DMS153 (cell line): ENCODE measurements at regions not wholly inside any gene's neighbourhood (a gene's known extent, or its start where the extent isn't known, plus 50 kb on each side); places are given as distances from the start of the nearest gene placed in this dataset.
A peak's percentile ranks its signal among the peaks of the same experiment; 100 is the strongest.
"Not testable (repeated sequence)": the region's sequence is repeated elsewhere in the genome, so short reads cannot be mapped to it uniquely, and the experiment has no call there.

Experiments used
- DNase-seq: peaks from one replicate; lab custom pipeline; 2025; lab: John Stamatoyannopoulos, UW

DNA sequence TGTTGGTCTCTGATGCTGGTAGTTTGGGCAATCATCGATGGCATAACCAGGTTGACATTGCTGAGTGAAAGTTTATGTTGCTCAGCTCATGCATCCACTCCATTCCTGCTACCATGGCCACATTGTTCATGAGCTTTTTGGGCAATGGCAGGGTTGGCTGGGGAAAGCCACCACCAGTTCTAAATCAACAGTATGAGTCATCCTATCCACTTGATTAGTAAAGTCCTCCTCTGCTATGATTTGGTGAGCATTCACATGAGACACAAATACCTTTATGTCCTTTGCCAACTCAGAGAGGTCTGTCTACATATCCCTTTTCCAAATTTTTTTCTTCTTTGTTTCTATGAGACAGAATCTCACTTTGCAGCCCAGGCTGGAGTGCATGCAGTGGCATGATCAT is 129.7 kb upstream of the FBN2 start:
- DNase-seq = no peak

GRCh38 chr5:128668921-128669320 is 130.9 kb upstream of the FBN2 start:
- no peak for DNase-seq

DNA sequence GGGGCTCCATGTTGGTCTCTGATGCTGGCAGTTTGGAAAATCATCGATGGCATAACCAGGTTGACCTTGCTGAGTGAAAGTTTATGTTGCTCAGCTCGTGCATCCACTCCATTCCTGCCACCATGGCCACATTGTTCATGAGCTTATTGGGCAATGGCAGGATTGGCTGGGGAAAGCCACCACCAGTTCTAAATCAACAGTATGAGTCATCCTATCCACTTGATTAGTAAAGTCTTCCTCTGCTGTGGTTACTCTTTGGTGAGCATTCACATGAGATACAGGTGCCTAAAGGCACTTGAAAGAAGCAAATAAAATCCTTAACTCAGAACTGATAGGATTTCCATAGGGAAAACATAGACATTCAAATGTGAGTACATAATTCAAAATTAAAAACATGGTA is 131.8 kb upstream of the FBN2 start:
- peak; percentile 1 for DNase-seq

DNA sequence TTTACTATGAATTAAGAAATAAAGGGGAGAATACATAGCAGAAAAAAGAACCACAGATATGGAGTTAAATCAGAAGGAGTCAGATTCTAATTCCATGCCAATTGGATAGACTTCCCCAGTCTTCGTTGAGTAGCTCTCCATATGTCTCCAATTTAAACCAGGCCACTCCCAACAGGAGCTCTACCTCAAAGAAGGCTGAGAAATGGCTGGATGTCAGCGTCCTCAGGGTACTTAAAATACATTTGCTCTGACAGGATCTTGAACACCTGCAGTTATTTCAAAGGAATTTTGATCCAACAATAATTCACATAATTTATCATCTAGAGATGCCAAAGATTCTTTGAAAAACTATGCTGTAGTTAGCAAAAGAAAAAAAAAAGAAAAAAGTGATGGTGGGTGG is 133.9 kb upstream of the FBN2 start:
- DNase-seq = no peak

DNA sequence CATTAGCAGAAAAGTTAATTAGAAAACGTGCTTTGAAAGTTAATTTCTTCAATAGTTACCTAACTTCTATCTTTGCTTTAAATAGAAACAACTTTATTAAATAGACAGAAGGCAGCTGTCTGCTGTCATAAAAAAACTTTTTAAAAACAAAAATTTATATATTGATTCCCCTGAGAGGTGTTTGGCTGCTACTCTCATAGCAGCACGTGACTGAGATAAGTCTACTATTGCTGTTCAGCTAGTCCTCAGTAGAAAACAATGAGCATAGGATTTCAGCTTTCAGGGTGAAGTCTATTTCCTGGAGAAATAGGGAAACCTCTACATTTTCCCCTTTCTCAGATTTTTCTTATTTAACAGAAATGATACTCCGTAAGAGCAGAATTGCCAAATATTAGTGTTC is 135.0 kb upstream of the FBN2 start:
- DNase-seq = no peak

DNA sequence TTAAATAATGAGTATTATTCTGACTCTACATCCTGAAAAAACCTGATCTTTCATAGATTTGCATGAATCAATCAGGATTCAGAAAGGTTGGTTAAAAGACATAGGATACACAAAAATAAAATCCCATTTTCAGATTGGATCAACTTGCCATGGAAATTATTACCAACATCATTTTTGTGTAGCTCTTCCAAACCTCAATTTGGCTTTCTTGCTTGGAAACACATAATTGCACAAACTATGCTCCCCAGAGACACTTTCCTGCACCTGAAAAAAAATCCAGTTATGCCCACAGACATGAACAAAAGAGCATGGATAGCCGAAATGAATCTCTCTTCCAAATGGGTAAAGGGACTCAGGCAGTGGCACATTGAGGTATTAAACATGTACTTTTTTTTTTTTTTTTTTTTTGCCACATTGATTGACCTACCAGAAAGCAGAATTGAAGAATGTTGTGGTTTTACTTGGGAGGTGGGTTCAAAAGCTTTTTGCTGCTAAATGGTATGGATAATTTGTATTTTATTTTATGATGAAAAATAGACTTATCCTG is 135.4 kb upstream of the FBN2 start:
- DNase-seq = no peak

DNA sequence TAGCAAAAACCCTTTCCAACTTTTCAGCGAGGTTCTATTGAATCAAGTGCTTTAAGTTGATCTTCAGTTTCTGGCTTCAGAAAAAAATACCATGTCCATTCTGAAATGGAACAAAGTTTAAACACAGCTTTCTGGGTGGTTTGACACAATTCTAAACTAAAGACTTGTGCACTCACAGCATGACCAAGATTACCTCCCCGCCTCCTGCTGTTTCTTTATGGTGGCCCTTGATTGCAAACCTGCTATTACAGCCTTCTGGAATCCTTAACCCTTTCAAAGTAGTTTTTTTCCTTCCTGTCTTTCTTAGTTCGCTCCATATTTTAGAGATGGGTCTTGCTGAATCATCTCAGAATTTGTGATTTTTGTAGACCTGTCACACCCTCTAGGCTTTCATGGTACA is 135.9 kb upstream of the FBN2 start:
- no peak for DNase-seq

DNA sequence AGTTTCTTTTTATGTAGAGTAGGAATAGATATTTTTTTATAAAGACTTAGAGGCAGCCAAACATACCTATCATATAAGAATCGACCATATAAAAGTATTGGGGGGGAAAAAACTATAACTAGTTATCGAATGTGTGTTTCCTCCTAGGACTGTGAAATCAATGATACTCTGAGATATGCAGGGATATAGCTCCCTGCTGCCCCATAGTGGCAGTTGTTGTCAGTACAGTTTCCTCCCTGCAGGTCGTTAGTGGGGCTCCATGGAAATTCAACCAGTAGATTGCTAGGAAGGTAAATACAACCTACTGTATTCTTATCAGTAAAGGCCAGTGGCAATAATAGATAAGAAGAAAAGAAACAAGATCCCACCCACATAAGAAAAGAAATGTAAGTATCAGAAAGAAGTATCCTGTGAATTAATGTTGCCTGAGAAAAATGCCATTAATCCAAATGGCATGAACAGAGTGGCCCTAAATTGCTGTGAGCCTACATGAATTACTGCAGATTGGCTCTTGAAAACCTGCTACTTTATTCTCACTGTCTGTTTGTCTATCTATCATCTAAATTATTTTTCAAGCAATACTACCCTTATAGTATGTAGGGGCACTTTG is 136.9 kb upstream of the FBN2 start:
- DNase-seq = no peak

- no peak for DNase-seq
Measured at GRCh38 chr5:128681096-128681495, 143.1 kb upstream of the FBN2 start.

GRCh38 chr5:128681764-128682592 is 143.9 kb upstream of the FBN2 start:
- no peak for DNase-seq

DNA sequence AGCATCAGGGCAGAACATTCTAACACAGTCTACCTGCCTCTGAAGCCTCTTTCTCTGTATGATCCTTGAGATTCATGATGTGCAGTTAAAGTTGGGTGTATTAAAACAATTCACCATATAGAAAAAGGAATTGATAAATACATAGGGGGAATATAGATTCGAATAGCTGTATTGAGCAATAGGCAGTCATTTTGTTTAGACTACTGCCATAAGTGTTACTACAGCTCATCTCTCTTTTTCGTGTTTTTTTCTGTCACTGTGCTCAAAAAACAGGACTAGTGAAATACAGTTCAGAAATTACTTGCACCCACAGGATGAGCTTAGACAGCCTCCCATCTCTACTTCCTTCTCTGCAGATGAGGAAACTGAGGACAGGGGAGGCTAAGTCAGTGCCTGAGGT is 144.6 kb upstream of the FBN2 start:
- no peak for DNase-seq

DNA sequence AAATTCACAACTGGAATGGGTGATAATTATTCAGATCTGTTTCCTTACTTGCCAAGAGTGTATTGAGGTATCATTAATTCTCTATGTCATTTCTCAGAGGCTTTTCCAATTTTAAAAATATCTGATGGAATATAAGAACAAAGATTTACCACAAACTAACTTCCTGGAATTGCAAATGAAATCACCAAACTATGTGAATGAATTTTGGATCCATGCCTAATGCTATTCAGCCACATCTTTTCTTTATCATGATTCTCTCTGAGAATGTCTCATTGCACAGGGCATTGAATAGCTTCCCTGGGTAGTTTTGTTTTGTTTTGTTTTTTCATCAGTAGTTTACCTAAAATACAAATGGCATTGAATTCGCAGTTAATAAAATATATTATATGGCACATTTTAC is 146.9 kb upstream of the FBN2 start:
- no peak for DNase-seq

GRCh38 chr5:128687930-128688329 is 149.9 kb upstream of the FBN2 start:
- DNase-seq = no peak

- DNase-seq = no peak
Measured at GRCh38 chr5:128693764-128694163, 155.7 kb upstream of the FBN2 start.

- no peak for DNase-seq
Measured at GRCh38 chr5:128695791-128696530, 157.9 kb upstream of the FBN2 start.

GRCh38 chr5:128701301-128701700 is 163.3 kb upstream of the FBN2 start:
- DNase-seq = no peak

- DNase-seq = no peak
Measured at GRCh38 chr5:128703322-128703721, 165.3 kb upstream of the FBN2 start.

GRCh38 chr5:128706269-128706668 is 168.2 kb upstream of the FBN2 start:
- DNase-seq = no peak

DNA sequence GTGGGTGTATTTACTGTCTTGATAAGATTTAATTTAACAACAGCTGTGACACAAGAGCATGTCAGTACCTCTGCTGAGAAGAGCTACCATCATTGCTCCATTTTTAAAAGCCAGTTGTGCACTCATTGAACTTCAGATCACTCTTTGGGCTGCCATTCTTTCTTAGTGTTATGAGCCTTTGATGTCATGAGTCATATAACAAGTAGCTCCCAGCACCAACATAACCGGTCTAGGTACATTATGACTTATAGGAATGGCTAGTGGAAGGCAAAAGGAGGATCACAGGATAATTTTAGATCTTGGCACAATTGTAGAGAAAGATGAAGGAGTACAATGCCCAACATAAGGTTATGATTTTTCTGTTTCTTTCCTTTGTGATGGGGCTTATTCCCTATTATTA is 170.8 kb upstream of the FBN2 start:
- no peak for DNase-seq

DNA sequence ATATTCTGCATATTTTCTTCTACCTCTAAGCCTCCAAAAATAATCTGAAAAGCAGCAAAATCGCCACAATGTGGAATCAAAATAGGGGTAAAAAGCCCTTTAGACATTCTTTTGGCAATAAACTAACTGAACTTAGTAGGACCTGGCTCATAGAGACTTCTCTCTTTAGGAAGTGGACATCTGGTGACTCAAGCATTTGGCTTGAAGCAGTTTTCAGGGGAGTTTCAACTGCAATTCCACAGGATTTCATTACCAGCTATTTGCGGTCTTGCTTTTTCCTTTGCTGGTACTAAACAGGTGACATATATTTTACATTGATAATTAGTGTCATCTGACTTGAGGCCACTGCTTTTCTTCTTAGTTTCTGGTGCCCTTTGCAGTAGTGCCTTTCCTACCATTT is 173.2 kb upstream of the FBN2 start:
- no peak for DNase-seq

DNA sequence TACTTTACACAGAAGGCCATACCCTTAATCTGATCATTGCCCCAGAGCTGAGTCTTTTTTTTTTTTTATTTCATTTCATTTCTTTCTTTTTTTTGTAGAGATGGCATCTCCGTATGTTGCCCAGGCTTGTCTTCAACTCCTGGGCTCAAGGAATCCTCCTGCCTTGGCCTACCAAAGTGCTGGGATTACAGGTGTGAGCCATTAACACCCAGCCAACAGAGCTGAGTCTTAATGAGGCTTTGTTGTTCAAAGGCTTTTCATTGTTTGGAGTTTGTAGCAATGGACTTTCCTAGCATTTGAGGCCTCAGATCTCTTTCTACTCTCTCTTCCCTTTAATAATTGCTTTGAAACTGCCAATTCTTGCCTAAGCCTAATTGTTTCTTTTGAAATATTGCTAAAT is 176.5 kb upstream of the FBN2 start:
- DNase-seq = no peak

GRCh38 chr5:128722551-128722950 is 184.5 kb upstream of the FBN2 start:
- DNase-seq = no peak

- not testable (repeated sequence) for DNase-seq
Measured at GRCh38 chr5:128730021-128730420, 192.0 kb upstream of the FBN2 start.
